Neural progenitor cell (in vitro differentiated cells): ENCODE measurements at regions not wholly inside any gene's neighbourhood (a gene's known extent, or its start where the extent isn't known, plus 50 kb on each side); places are given as distances from the start of the nearest gene placed in this dataset.

Experiments
- DNase-seq: peaks from one replicate; pipeline ENCODE4 v3.0.0-alpha.2; 2016; ENCODE audit warnings: low spot score
- H2AFZ ChIP-seq: fragments of 200-600 bp; sonication (generic); replicated peaks from 2 replicates; pipeline ENCODE4 v1.6.1; 2016; ENCODE audit warnings: antibody characterized with exemption
- H3F3A ChIP-seq: fragments of 200-600 bp; sonication (generic); 2 replicates; pipeline ENCODE4 v1.6.1; 2016; ENCODE audit warnings: antibody characterized with exemption, low read depth
- H3K27ac ChIP-seq: fragments of 200-600 bp; sonication (generic); 2 replicates; pipeline ENCODE4 v1.5.1; 2016; ENCODE audit warnings: mild to moderate bottlenecking
- H3K27me3 ChIP-seq: fragments of 200-600 bp; sonication (generic); 2 replicates; pipeline ENCODE4 v1.6.1; 2016; ENCODE audit warnings: mild to moderate bottlenecking, moderate library complexity
- H3K36me3 ChIP-seq: fragments of 200-600 bp; sonication (generic); 2 replicates; pipeline ENCODE4 v1.5.1; 2016
- H3K4me1 ChIP-seq: fragments of 200-600 bp; sonication (generic); 2 replicates; pipeline ENCODE4 v1.6.1; 2016; ENCODE audit warnings: mixed run types
- H3K4me2 ChIP-seq: fragments of 200-600 bp; sonication (generic); 2 replicates; pipeline ENCODE4 v1.6.1; 2016
- H3K4me3 ChIP-seq: fragments of 200-600 bp; sonication (generic); 2 replicates; pipeline ENCODE4 v1.5.1; 2016
- H3K79me2 ChIP-seq: fragments of 200-600 bp; sonication (generic); 2 replicates; pipeline ENCODE4 v1.6.1; 2016; ENCODE audit warnings: low read depth
- H3K9ac ChIP-seq: fragments of 200-600 bp; sonication (generic); 2 replicates; pipeline ENCODE4 v1.6.1; 2016
- H3K9me3 ChIP-seq: fragments of 200-600 bp; sonication (generic); 2 replicates; pipeline ENCODE4 v1.5.1; 2016; ENCODE audit warnings: low read depth
- H4K20me1 ChIP-seq: fragments of 200-600 bp; sonication (generic); 2 replicates; pipeline ENCODE4 v1.6.1; 2016; ENCODE audit warnings: low read depth
- H3K27ac Mint-ChIP-seq: 3 replicates; pipeline ENCODE4 v1.8.0; 2021; ENCODE audit warnings: mixed read lengths
- H3K27me3 Mint-ChIP-seq: 2 replicates; pipeline ENCODE4 v1.8.0; 2022; ENCODE audit warnings: low read depth, mild to moderate bottlenecking, inconsistent platforms, moderate library complexity, mixed read lengths; ENCODE audit not compliant: insufficient read depth
- H3K36me3 Mint-ChIP-seq: 3 replicates; pipeline ENCODE4 v1.8.0; 2021; ENCODE audit warnings: mixed read lengths
- H3K4me1 Mint-ChIP-seq: 3 replicates; pipeline ENCODE4 v1.8.0; 2021; ENCODE audit warnings: mixed read lengths
- H3K4me3 Mint-ChIP-seq: 3 replicates; pipeline ENCODE4 v1.8.0; 2021; ENCODE audit warnings: mild to moderate bottlenecking, moderate library complexity, mixed read lengths
- H3K9me3 Mint-ChIP-seq: 3 replicates; pipeline ENCODE4 v1.8.0; 2020; ENCODE audit warnings: mixed read lengths
- EZH2 ChIP-seq: fragments of 200-600 bp; sonication (generic); IDR thresholded peaks from 2 replicates; pipeline ENCODE4 v1.6.1; 2017; ENCODE audit warnings: antibody characterized with exemption, mild to moderate bottlenecking, moderate library complexity
- EZH2phosphoT487 ChIP-seq: fragments of 200-600 bp; sonication (generic); IDR thresholded peaks from 2 replicates; pipeline ENCODE4 v1.6.1; 2017; ENCODE audit warnings: antibody characterized with exemption
- TF ChIP-seq, protein P1 (sequence below): fragments of 200-600 bp; sonication (generic); IDR thresholded peaks from 2 replicates; pipeline ENCODE4 v1.5.1; 2017; ENCODE audit warnings: antibody characterized with exemption, mild to moderate bottlenecking

DNA sequence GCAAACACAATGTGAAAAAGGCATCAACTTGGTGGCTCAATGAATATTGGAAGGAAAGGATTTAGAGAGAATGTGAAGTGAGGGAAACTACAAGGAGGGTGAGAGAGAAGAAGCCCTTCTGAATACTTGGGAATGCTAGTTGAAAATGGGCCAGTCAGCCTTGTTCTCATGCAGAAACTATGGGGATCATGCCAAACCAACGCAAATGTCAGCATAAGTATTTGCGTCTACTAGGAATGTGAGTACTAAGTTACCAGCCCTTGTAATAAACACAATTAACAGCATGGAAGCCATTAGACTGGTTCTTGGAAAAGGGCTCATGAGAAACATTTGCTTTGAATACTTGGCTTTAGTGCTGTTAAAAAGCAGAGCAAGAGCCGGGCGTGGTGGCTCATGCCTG, 54.9 kb upstream of the AIG1 start:
- H3K27me3 ChIP-seq = no peaks in the 10 kb centered on the region
- Mint-ChIP-seq H3K4me1 (no peaks in the 10 kb centered on the region), H3K27me3 (peaks cover 3% of the 10 kb centered on the region), H3K4me3 (no peak overlapping the region), H3K9me3 (no peaks in the 10 kb centered on the region), H3K36me3 (no peaks in the 10 kb centered on the region), H3K27ac (no peak overlapping the region)
- H3K79me2 ChIP-seq = no peaks in the 10 kb centered on the region
- H3K36me3 ChIP-seq = no peaks in the 10 kb centered on the region
- H3K9ac ChIP-seq = no peak overlapping the region
- no peaks in the 10 kb centered on the region for H3K9me3 ChIP-seq
- H2AFZ ChIP-seq = no peak overlapping the region
- no peaks in the 10 kb centered on the region for H3F3A ChIP-seq
- no peak overlapping the region for H3K4me2 ChIP-seq
- H4K20me1 ChIP-seq = no peaks in the 10 kb centered on the region
- no peak for DNase-seq
- H3K4me1 ChIP-seq = no peaks in the 10 kb centered on the region
- no peak for TF ChIP-seq EZH2
- TF ChIP-seq, protein P1, sequence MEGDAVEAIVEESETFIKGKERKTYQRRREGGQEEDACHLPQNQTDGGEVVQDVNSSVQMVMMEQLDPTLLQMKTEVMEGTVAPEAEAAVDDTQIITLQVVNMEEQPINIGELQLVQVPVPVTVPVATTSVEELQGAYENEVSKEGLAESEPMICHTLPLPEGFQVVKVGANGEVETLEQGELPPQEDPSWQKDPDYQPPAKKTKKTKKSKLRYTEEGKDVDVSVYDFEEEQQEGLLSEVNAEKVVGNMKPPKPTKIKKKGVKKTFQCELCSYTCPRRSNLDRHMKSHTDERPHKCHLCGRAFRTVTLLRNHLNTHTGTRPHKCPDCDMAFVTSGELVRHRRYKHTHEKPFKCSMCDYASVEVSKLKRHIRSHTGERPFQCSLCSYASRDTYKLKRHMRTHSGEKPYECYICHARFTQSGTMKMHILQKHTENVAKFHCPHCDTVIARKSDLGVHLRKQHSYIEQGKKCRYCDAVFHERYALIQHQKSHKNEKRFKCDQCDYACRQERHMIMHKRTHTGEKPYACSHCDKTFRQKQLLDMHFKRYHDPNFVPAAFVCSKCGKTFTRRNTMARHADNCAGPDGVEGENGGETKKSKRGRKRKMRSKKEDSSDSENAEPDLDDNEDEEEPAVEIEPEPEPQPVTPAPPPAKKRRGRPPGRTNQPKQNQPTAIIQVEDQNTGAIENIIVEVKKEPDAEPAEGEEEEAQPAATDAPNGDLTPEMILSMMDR = no peak
- TF ChIP-seq EZH2phosphoT487 = no peak
- H3K27ac ChIP-seq = no peak overlapping the region
- H3K4me3 ChIP-seq = no peak overlapping the region

GRCh38 chr6:143006787-143007186, 53.9 kb upstream of the AIG1 start:
- TF ChIP-seq, protein P1 = no peak
- TF ChIP-seq EZH2phosphoT487 (no peak), EZH2 (no peak)
- no peaks in the 10 kb centered on the region for H3K9me3 Mint-ChIP-seq
- no peaks in the 10 kb centered on the region for H3K4me1 Mint-ChIP-seq
- Histone ChIP-seq H3K4me3 (no peak overlapping the region), H3K27ac (no peak overlapping the region), H4K20me1 (no peaks in the 10 kb centered on the region), H3K36me3 (no peaks in the 10 kb centered on the region), H3K79me2 (no peaks in the 10 kb centered on the region), H3F3A (no peaks in the 10 kb centered on the region), H3K27me3 (no peaks in the 10 kb centered on the region), H2AFZ (no peak overlapping the region), H3K9ac (no peak overlapping the region), H3K4me2 (no peak overlapping the region), H3K4me1 (no peaks in the 10 kb centered on the region), H3K9me3 (no peaks in the 10 kb centered on the region)
- DNase-seq = no peak
- H3K36me3 Mint-ChIP-seq = no peaks in the 10 kb centered on the region
- H3K27ac Mint-ChIP-seq = no peak overlapping the region
- H3K27me3 Mint-ChIP-seq = peaks cover 3% of the 10 kb centered on the region
- H3K4me3 Mint-ChIP-seq = no peak overlapping the region

- Histone ChIP-seq H3F3A (no peaks in the 10 kb centered on the region), H3K79me2 (no peaks in the 10 kb centered on the region), H3K27me3 (no peaks in the 10 kb centered on the region), H2AFZ (no peak overlapping the region), H3K4me3 (no peak overlapping the region), H3K36me3 (no peaks in the 10 kb centered on the region), H3K9ac (no peak overlapping the region), H3K4me2 (no peak overlapping the region), H3K4me1 (no peaks in the 10 kb centered on the region), H3K27ac (no peak overlapping the region), H3K9me3 (no peaks in the 10 kb centered on the region), H4K20me1 (no peaks in the 10 kb centered on the region)
- TF ChIP-seq, protein P1 = no peak
- TF ChIP-seq EZH2 (no peak), EZH2phosphoT487 (no peak)
- Mint-ChIP-seq H3K4me3 (no peak overlapping the region), H3K27me3 (peaks cover 3% of the 10 kb centered on the region), H3K36me3 (no peaks in the 10 kb centered on the region), H3K27ac (no peak overlapping the region), H3K4me1 (no peaks in the 10 kb centered on the region), H3K9me3 (no peaks in the 10 kb centered on the region)
- DNase-seq = no peak
Measured at GRCh38 chr6:143007646-143008045, 53.0 kb upstream of the AIG1 start.
